Smooth muscle cell (in vitro differentiated cells): ENCODE measurements at regions not wholly inside any gene's neighbourhood (a gene's known extent, or its start where the extent isn't known, plus 50 kb on each side); places are given as distances from the start of the nearest gene placed in this dataset.

ENCODE experiments used
- DNase-seq: peaks from one replicate; lab custom pipeline; 2025; ENCODE audit not compliant: unreplicated experiment; lab: John Stamatoyannopoulos, UW
- H2AFZ ChIP-seq: fragments of 200-600 bp; sonication (generic); 2 replicates; pipeline ENCODE4 v1.6.0; 2016; ENCODE audit warnings: antibody characterized with exemption, low read depth, mild to moderate bottlenecking
- H3F3A ChIP-seq: fragments of 200-600 bp; sonication (generic); 2 replicates; pipeline ENCODE4 v1.6.0; 2017; ENCODE audit warnings: antibody characterized with exemption, low read depth
- H3K27ac ChIP-seq: fragments of 200-600 bp; sonication (generic); 2 replicates; pipeline ENCODE4 v1.5.1; 2016; ENCODE audit warnings: low read depth, mild to moderate bottlenecking
- H3K27me3 ChIP-seq: fragments of 200-600 bp; sonication (generic); 2 replicates; pipeline ENCODE4 v1.6.1; 2016; ENCODE audit warnings: low read depth, mild to moderate bottlenecking
- H3K36me3 ChIP-seq: fragments of 200-600 bp; sonication (generic); 2 replicates; pipeline ENCODE4 v1.5.1; 2016; ENCODE audit warnings: low read depth
- H3K4me1 ChIP-seq: fragments of 200-600 bp; sonication (generic); 2 replicates; pipeline ENCODE4 v1.5.1; 2016; ENCODE audit warnings: low read depth
- H3K4me2 ChIP-seq: fragments of 200-600 bp; sonication (generic); 2 replicates; pipeline ENCODE4 v1.6.0; 2016; ENCODE audit warnings: mild to moderate bottlenecking
- H3K4me3 ChIP-seq: fragments of 200-600 bp; sonication (generic); 2 replicates; pipeline ENCODE4 v1.5.1; 2016; ENCODE audit warnings: mild to moderate bottlenecking
- H3K79me2 ChIP-seq: fragments of 200-600 bp; sonication (generic); 2 replicates; pipeline ENCODE4 v1.6.0; 2016; ENCODE audit warnings: low read depth, mild to moderate bottlenecking
- H3K9ac ChIP-seq: fragments of 200-600 bp; sonication (generic); 2 replicates; pipeline ENCODE4 v1.6.0; 2016; ENCODE audit warnings: low read depth
- H3K9me3 ChIP-seq: fragments of 200-600 bp; sonication (generic); replicated peaks from 2 replicates; pipeline ENCODE4 v1.5.1; 2016; ENCODE audit warnings: low read depth
- H4K20me1 ChIP-seq: fragments of 200-600 bp; sonication (generic); 2 replicates; pipeline ENCODE4 v1.6.0; 2016; ENCODE audit warnings: low read depth
- WGBS: methylation state at CpG from one replicate; pipeline ENCODE4 v1.1.7; 2016; ENCODE audit warnings: low lambda C conversion rate; 5-methylcytosine and 5-hydroxymethylcytosine counted together
- TF ChIP-seq, protein P1 (sequence below): fragments of 200-600 bp; sonication (generic); IDR thresholded peaks from 2 replicates; pipeline ENCODE4 v1.5.1; 2017; ENCODE audit warnings: borderline replicate concordance, mild to moderate bottlenecking, antibody characterized with exemption; ENCODE audit not compliant: insufficient read depth, poor library complexity, severe bottlenecking

DNA sequence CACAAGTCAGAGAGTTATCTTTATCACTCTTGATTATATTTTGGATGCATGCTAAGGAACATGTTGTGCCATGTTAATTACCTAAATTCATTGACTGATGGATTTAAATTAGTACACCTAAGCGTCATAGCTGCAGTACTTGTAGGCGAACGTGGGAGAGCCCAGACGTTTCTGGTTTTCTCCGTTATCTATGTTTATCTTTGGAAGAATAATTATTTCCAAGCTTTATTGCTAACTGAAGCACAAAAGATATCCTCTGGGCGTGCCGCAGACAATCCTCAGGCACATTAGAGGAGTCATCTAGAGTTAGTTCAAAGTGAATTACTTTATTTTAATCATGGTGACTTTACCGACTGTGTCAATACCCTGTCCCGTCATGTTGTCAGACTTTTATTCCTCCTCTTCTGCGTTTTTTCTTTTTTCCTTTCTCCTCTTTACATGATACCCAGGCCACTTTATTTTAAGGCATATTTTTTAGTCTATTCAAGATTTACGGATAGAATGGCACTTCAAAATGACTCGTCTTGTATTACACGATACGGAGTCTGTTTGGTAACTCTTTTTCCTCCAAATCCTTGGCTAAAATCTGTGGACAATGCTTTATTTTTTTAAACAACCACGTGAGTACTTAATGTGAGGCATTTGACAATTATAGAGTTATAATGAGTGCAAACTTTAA lies 632.0 kb upstream of the TENM3 start:
- no peaks in the 10 kb centered on the region for H3K9me3 ChIP-seq
- no peaks in the 10 kb centered on the region for H4K20me1 ChIP-seq
- no peak overlapping the region for H3K4me2 ChIP-seq
- H2AFZ ChIP-seq, result no peak overlapping the region
- H3K27ac ChIP-seq, result no peak overlapping the region
- 65% methylated on average over 15 of the region's 15 CpGs for WGBS
- TF ChIP-seq, protein P1, sequence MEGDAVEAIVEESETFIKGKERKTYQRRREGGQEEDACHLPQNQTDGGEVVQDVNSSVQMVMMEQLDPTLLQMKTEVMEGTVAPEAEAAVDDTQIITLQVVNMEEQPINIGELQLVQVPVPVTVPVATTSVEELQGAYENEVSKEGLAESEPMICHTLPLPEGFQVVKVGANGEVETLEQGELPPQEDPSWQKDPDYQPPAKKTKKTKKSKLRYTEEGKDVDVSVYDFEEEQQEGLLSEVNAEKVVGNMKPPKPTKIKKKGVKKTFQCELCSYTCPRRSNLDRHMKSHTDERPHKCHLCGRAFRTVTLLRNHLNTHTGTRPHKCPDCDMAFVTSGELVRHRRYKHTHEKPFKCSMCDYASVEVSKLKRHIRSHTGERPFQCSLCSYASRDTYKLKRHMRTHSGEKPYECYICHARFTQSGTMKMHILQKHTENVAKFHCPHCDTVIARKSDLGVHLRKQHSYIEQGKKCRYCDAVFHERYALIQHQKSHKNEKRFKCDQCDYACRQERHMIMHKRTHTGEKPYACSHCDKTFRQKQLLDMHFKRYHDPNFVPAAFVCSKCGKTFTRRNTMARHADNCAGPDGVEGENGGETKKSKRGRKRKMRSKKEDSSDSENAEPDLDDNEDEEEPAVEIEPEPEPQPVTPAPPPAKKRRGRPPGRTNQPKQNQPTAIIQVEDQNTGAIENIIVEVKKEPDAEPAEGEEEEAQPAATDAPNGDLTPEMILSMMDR, result no peak
- no peaks in the 10 kb centered on the region for H3K36me3 ChIP-seq
- no peak for DNase-seq
- peaks cover 19% of the 10 kb centered on the region for H3K27me3 ChIP-seq
- no peaks in the 10 kb centered on the region for H3K4me1 ChIP-seq
- no peak overlapping the region for H3K9ac ChIP-seq
- H3K79me2 ChIP-seq, result no peaks in the 10 kb centered on the region
- H3K4me3 ChIP-seq, result no peak overlapping the region
- no peaks in the 10 kb centered on the region for H3F3A ChIP-seq

DNA sequence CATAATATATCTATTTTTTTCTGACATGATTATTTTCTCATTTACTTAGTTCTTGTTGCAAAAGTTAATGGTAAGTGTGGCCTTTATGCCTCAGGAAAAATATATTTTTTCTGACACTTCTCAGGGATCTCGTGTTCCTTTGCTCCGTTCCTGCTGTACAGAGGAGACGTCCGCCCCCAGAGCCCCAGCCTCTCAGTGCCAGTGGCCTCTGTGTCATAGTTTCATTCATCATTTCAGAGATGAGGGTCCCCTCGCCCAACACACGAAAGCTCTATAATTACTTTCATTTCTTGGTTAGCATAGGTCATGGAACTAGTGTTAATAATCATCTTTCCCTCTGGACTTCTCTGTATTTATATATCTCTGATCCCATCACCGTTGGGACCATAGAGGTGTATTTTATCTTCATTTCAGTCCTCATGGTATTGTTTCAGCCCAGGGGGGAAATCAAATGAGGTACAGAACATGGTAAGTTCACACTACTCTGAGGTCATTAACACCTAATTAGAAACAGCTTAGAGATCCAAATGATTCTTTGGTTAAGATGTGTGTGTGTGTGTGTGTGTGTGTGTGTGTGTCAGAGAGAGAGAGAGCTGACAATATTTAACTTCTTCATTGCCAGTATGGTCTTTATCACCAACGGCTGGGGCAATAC lies 631.1 kb upstream of the TENM3 start:
- Histone ChIP-seq H3K4me2 (no peak overlapping the region), H3K9me3 (no peaks in the 10 kb centered on the region), H3F3A (no peaks in the 10 kb centered on the region), H2AFZ (no peak overlapping the region), H3K79me2 (no peaks in the 10 kb centered on the region), H3K4me3 (no peak overlapping the region), H3K4me1 (no peaks in the 10 kb centered on the region), H3K36me3 (no peaks in the 10 kb centered on the region), H3K27ac (no peak overlapping the region), H3K9ac (no peak overlapping the region), H3K27me3 (peaks cover 19% of the 10 kb centered on the region), H4K20me1 (no peaks in the 10 kb centered on the region)
- DNase-seq, result no peak
- 84% methylated on average over 8 of the region's 8 CpGs for WGBS
- TF ChIP-seq, protein P1, result no peak

DNA sequence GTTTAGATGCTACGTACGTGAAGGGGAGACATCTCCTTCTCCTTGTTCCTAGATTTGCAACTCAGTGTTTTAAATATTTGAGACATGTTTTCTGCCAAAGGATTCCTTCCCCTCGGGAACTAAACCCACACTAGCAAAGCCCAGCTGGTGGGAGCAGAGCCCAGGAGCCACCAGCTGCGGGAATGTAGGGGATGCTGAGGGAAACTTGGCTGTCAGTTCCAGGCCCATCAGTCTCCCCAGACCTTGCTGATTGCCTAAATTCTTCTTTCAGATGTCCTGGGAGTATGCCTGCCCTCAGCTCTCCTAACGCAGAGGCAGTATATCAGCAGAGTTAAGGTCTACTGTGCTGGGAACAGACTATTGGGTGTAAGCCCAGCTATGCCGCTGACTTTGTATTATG lies 630.0 kb upstream of the TENM3 start:
- no peaks in the 10 kb centered on the region for H3K9me3 ChIP-seq
- peaks cover 17% of the 10 kb centered on the region for H3K27me3 ChIP-seq
- TF ChIP-seq, protein P1, result no peak
- H3K9ac ChIP-seq, result no peak overlapping the region
- no peak overlapping the region for H3K4me3 ChIP-seq
- H2AFZ ChIP-seq, result no peak overlapping the region
- no peak overlapping the region for H3K4me2 ChIP-seq
- H3K36me3 ChIP-seq, result no peaks in the 10 kb centered on the region
- no peak for DNase-seq
- no peaks in the 10 kb centered on the region for H3K4me1 ChIP-seq
- H3F3A ChIP-seq, result no peaks in the 10 kb centered on the region
- 84% methylated on average over 6 of the region's 6 CpGs for WGBS
- no peaks in the 10 kb centered on the region for H4K20me1 ChIP-seq
- no peak overlapping the region for H3K27ac ChIP-seq
- no peaks in the 10 kb centered on the region for H3K79me2 ChIP-seq
